B cell (primary cell): ENCODE measurements at regions not wholly inside any gene's neighbourhood (a gene's known extent, or its start where the extent isn't known, plus 50 kb on each side); places are given as distances from the start of the nearest gene placed in this dataset.

Experiments used
- CTCF ChIP-seq: fragments of 200-600 bp; IDR thresholded peaks from one replicate; pipeline ENCODE4 v1.8.0; 2022; ENCODE audit warnings: antibody characterized with exemption, mild to moderate bottlenecking
- EZH2 ChIP-seq: IDR thresholded peaks from 2 replicates; pipeline ENCODE4 v1.6.1; 2012; ENCODE audit warnings: borderline replicate concordance, low read depth, mild to moderate bottlenecking, moderate library complexity, low read length; ENCODE audit not compliant: insufficient read depth, poor library complexity, severe bottlenecking

- TF ChIP-seq CTCF (no peak), EZH2 (no peak)
Measured at GRCh38 chr3:20406611-20407011, 220.6 kb upstream of the SGO1 start.
